22Rv1 (cell line): ENCODE measurements at regions not wholly inside any gene's neighbourhood (a gene's known extent, or its start where the extent isn't known, plus 50 kb on each side); places are given as distances from the start of the nearest gene placed in this dataset.

Experiments
- CTCF ChIP-seq: fragments of 450-650 bp; IDR thresholded peaks from 2 replicates; pipeline ENCODE4 v1.5.1; 2017; ENCODE audit warnings: mild to moderate bottlenecking
- ZFX ChIP-seq: fragments of 450-650 bp; IDR thresholded peaks from 2 replicates; pipeline ENCODE4 v1.6.1; 2017; ENCODE audit warnings: antibody characterized with exemption, borderline replicate concordance

- TF ChIP-seq CTCF = no peak
- no peak for TF ChIP-seq ZFX
Measured at GRCh38 chr1:170262276-170262939, 116.6 kb downstream of the NTMT2 start.
